ENCODE measurements at regions not wholly inside any gene's neighbourhood (a gene's known extent, or its start where the extent isn't known, plus 50 kb on each side); places are given as distances from the start of the nearest gene placed in this dataset.
A peak's percentile ranks its signal among the peaks of the same experiment; 100 is the strongest.
"Not testable (repeated sequence)": the region's sequence is repeated elsewhere in the genome, so short reads cannot be mapped to it uniquely, and the experiment has no call there.

GRCh38 chr22:27246558-27246957 is 555.0 kb downstream of the MN1 start:
- intact Hi-C loops (cut with DNase I): no loop called here
- DNase-seq (ENCODE audit: missing footprints) (no peak), ATAC-seq (no peak)

- intact Hi-C loops (cut with DNase I): no loop called here
- DNase-seq (ENCODE audit: missing footprints) (no peak), ATAC-seq (peak; percentile 86)
These were observed 553.7 kb downstream of the MN1 start for GRCh38 chr22:27247701-27248434.

- intact Hi-C loops (cut with DNase I): no loop called here
- no peak for DNase-seq (ENCODE audit: missing footprints)
- no peak for ATAC-seq
These were observed 551.1 kb downstream of the MN1 start for GRCh38 chr22:27250418-27250817.

GRCh38 chr22:27250886-27251285 is 550.7 kb downstream of the MN1 start:
- no peak for DNase-seq (ENCODE audit: missing footprints)
- ATAC-seq: no peak
- intact Hi-C loops (cut with DNase I): no loop called here

DNA sequence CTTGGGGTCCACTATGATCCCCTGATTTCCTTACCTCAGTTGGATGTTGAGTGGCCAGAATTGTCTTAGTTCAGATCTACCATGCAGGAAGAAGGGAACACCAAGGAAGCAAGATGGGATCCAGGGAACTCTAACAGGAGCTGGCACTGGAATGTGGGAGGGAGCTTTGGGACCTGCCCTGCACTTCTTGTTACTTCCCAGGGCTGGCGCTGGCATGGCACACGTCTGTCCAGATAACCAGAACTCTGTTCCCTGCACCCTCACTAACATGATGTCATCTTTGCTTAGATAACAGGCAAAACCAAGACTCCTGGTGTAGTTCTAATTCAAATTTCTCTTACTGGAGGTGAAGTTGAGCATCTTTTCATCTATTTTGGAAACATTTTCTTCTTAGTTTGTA is 550.0 kb downstream of the MN1 start:
- intact Hi-C loops (cut with DNase I): no loop called here
- ATAC-seq (no peak), DNase-seq (ENCODE audit: missing footprints) (no peak)

GRCh38 chr22:27252282-27253049 is 549.1 kb downstream of the MN1 start:
- ATAC-seq (peak; percentile 42), DNase-seq (ENCODE audit: missing footprints) (no peak)
- intact Hi-C loops (cut with DNase I): no loop called here

DNA sequence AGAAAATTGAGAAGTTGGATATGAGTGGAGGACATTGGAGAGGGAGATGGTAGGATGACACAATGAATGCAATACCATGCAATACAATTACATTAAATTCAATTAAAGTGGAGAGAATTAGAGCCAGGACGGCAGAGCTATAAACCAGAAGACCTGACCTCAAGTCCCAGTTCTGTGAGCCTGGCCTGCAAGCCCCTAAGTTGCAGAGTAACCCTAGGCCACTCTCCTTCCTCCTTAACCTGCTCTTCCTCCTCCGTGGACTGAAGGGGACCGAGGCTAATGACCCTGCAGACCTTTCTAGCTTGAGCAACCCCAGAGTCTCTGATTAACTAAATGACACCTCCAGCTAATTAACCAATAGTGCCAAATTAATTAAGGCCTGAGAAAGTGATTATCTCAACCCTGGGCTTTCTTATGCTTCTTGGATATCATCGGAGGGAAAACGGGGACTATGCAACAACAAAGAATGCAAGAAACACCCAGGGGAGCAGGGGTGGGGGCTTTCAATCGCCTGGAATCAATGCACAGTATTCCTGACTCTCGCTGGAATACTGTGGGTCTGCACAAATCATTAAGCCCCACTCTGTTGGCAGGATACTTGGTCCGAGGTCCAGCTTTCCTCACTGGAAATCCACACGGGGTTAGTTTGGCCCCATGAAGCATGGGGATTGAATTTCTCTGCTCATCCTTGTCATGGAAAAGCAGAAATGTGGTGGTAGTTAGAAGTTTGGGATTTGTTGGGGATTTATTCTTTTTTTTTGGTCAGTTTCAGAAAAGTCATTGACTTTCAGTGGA is 548.3 kb downstream of the MN1 start:
- ATAC-seq: no peak
- no peak for DNase-seq (ENCODE audit: missing footprints)
- intact Hi-C loops (cut with DNase I): no loop called here

- peak; percentile 69 for ATAC-seq
- DNase-seq (ENCODE audit: missing footprints); intact Hi-C loops (cut with DNase I): not testable (repeated sequence)
These were observed 547.5 kb downstream of the MN1 start for GRCh38 chr22:27254063-27254462.

GRCh38 chr22:27255580-27255979 is 546.0 kb downstream of the MN1 start:
- DNase-seq (ENCODE audit: missing footprints) (no peak), ATAC-seq (no peak)
- intact Hi-C loops (cut with DNase I): no loop called here

GRCh38 chr22:27257987-27258386 is 543.6 kb downstream of the MN1 start:
- DNase-seq (ENCODE audit: missing footprints): no peak
- intact Hi-C loops (cut with DNase I): no loop called here
- no peak for ATAC-seq

DNA sequence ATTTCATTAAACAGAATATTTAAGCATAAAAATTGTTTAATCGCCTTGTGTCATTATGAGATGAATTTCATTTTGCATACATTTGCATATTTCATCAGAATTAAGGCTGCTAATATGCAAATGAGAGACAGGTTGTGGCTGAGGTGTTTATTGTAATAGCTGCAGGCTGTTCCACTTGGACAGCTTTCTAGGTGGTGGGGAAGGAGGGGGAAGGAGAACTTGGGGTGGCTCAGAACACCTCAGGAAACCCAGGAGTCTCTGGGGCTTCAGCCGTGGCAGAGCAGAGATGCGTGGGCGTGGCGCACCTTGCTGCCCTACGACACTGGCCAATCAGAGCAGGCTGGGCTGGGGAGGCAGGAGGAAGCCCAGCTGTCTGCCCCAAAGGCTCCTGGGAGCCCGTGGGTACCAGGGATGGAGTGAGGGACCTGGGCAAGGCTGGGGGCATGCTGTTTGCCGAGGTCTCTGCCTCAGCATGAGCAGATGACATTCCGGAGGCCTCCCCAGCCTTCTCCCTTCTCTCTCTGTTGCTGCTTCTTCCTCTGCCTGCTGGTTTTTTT is 542.9 kb downstream of the MN1 start:
- DNase-seq (ENCODE audit: missing footprints) (no peak), ATAC-seq (no peak)
- intact Hi-C loops (cut with DNase I): no loop called here

- ATAC-seq: no peak
These were observed 542.1 kb downstream of the MN1 start for GRCh38 chr22:27259433-27259832.

DNA sequence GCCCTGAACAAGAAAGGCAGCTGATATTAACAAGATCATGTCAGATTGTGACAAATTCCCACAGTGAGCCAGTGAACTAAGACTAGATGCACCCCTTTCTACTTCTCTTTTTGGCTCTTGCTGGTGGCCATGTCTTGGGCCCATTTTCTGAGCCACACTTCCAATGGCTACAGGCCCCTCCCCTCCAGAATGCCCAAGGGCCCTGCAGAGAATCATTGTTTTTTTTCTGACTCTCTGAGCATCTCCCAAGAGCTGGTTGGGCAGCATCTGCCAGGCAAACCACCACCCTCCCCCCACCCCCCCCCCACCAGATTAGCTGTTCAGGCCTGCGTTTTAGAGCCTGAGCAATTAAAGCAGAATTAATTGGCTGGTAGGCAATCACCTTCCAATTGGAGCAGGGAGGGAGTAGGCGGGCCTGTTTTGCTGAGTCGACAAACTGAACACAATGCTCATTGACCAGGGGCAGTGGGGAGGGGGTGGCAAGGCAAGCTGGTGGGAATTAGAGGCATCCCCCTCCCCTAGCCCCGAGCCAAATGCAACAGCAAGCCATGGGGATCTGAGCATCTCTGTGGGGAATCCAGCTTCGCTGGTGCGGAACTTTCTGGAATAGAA is 541.4 kb downstream of the MN1 start:
- intact Hi-C loops (cut with DNase I): no loop called here
- ATAC-seq: no peak
- DNase-seq (ENCODE audit: missing footprints): no peak

More at GRCh38 chr22:27259433-27259832, 542.1 kb downstream of the MN1 start:
- intact Hi-C loops (cut with DNase I): no loop called here
- DNase-seq (ENCODE audit: missing footprints): no peak

DNA sequence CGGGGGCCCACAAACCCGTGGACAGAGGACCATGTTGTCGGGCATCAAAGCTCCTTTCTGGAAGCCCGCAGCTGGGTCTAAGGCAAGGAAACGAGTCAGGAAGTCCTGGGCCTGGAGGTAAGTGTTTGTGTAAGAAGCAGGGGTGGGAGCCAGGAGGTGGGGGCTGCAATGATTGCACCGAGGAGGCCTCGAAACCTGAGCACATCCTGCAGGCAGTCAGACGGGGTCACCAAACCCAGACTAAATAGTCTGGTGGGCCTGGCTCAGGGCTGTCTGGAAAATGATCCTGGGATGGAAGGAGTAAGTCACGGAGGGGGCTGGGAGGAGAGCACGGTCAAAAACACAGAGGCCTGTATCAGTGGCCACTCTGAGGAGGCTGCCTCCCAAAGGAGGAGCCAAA is 539.2 kb downstream of the MN1 start:
- ATAC-seq (no peak), DNase-seq (ENCODE audit: missing footprints) (no peak)
- intact Hi-C loops (cut with DNase I): no loop called here

DNA sequence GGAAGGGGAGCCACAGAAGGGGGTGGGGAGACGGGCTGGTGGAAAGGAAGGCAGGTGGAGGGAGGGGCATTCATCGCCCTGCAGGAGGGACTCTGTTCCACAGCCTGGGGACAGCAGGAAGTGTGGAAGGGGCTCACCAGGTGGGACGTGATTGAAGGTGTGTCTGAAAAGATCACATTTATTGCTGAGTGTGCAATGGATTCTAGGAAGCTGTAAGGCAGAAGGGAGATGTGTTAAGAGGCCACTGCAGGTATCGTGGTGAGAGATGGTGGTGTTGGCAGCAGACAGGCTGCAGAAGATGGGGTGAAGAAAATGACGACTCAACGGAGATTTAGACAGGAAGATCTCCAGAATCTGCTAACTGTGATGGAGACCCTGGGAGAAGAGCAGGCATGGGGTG is 537.4 kb downstream of the MN1 start:
- DNase-seq (ENCODE audit: missing footprints) (no peak), ATAC-seq (no peak)
- intact Hi-C loops (cut with DNase I): no loop called here

DNA sequence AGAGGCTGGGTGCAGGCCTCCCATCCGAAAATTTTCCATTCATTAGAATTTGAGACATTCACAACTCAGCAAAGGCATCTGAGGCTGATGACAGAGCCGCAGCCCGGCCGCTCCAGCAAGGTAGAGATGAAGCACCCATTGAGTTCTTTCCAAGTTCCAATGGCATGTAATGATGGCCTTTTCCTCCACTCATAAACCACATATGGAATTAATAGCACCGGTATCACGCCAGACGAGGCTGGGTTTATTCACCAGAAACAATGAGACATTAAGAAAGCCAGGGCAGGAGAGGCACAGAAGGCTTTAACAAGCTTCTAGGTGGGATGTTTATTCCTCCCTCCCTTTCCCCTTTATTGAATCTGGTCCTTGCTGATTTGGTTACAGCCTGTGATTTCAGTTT is 534.4 kb downstream of the MN1 start:
- intact Hi-C loops (cut with DNase I): no loop called here
- DNase-seq (ENCODE audit: missing footprints): no peak
- ATAC-seq: no peak

DNA sequence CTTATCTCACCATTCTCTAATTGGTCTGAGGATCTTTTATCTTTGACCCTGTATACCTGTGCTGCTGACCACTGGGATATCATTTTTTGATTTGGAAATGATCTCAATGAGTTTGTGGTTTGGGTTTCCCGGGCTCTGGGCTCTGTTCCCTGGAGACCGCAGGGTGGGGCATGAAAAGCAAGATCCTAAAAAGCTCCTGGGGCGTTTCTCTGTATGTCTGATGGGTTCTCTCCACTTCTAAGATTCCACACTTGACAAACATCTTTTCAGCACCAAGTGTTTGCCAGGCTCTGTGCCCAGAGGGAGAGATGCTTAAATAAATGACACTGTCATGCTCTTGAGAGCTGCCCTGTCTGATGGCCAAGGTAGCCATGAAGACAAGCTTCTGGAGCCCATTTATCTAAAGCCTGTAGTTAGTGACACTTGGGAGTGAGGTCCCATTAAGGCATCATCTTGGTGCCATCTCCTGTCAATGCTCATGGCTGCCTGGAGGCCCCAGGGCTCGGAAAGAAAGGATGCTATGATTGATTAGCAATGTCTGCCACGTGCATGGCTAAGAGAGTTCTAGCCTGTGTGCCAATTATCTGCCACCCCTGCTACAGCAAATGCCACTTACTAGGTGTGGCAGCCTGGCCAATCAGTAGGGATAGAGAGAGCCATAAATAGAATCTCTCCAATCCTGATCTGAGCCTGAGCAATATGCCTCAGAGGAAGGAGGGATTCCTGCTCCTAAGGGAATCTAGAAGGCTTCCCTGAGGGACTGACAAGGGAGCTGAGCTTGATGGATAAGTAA is 531.6 kb downstream of the MN1 start:
- DNase-seq (ENCODE audit: missing footprints) (no peak), ATAC-seq (no peak)
- intact Hi-C loops (cut with DNase I): no loop called here

- DNase-seq (ENCODE audit: missing footprints) (peak; percentile 75), ATAC-seq (peak; percentile 66)
- intact Hi-C loops (cut with DNase I): no loop called here
These were observed 530.6 kb downstream of the MN1 start for GRCh38 chr22:27270818-27271510.

All from Right ventricle myocardium inferior (tissue), 1 donor.